Right lung (tissue), 2 donors: ENCODE measurements at regions not wholly inside any gene's neighbourhood (a gene's known extent, or its start where the extent isn't known, plus 50 kb on each side); places are given as distances from the start of the nearest gene placed in this dataset.

ENCODE experiments used
- DNase-seq, 2 donors: peaks; one replicate each; pipeline ENCODE4 v3.0.0-alpha.2; 2013

DNA sequence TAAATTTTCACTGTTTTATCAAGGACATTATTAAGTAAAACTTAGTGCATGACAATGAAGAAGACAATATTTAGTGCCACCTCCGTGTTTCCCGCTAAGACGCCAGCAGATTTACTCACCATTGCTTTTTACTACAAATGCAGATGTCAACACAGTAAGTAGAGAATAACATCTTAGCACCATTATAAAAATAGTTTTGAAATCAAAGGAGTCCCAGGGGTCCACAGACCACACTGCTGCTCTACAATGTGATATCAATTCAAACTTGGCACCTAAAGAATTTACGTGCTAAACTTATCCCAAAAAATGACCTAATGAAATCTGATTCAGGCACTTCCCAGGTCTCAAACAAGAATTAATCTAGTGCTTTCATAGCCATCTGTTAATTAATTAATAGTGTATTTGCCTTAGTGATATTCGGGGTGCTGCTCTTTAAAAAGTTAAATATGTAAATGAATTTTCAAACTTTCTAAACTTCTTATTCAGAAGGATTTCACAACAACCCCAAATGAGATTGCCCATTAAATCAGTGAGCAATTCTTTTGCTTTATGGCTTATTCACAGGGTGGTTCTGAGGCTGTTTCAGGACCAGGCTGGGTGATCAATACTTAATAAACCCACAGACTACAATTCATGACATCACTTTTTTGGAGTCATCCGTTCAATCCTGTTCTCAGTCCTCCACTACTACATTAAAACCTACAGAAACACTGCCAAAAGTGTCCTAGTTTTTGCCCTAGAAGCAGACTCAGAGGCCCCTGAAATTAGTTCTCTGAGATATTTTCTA is 161.3 kb upstream of the LMNTD1 start:
- DNase-seq: no peak

- no peak for DNase-seq
Observed at GRCh38 chr12:25715102-25715501, 162.0 kb upstream of the LMNTD1 start.

DNA sequence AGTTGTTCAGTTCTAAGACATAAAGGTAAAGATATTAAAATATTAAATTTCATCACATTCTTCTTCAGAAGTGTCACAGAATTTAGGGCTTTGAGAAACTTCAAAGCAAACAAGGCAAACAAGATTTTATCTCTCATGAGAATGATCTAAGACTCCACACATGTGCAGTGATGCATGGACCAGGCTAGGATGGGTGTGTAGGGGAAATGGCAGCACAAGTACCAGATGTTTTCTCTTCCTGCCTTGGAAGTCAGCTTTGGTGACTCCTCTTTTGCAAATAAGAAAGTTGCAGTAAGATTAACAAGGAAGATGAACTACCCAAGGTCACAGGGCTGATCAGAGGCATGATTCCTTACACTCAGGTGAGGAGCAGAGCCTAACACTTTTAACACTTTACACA is 163.8 kb upstream of the LMNTD1 start:
- DNase-seq: no peak

- no peak for DNase-seq
Observed at GRCh38 chr12:25717552-25717951, 164.5 kb upstream of the LMNTD1 start.

DNA sequence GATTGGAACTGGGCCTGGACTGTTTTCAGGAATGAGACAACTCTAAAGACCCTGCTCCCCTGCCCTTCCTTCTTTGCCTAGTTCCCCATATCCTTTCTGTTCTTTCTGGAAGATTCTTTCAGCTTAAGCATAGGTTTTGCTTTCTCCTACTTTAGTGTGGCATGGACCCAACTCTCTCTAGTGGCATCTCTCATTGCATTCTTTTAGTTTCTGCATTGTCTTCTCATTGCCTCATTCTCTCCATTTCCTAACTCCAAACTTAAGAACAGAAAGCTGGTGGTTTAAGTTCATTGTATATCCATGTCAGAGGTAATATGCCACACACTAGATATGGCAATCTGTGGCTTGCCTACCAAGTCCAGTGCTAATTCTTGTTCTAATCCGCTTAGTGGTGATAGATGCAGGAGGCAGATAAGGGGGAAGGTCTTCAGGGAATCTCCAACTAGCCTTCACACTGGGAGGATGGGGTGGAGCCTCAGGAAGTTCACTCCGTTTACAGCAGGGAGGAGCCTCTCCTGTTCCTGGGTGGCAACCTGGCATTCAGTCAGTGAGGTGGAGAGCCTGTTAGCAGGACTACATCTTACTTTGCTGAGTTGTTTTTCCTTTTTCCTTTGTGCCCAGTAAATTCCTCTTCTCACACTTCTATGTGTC is 165.1 kb upstream of the LMNTD1 start:
- DNase-seq: no peak

GRCh38 chr12:25719505-25719904 is 166.4 kb upstream of the LMNTD1 start:
- DNase-seq: no peak

DNA sequence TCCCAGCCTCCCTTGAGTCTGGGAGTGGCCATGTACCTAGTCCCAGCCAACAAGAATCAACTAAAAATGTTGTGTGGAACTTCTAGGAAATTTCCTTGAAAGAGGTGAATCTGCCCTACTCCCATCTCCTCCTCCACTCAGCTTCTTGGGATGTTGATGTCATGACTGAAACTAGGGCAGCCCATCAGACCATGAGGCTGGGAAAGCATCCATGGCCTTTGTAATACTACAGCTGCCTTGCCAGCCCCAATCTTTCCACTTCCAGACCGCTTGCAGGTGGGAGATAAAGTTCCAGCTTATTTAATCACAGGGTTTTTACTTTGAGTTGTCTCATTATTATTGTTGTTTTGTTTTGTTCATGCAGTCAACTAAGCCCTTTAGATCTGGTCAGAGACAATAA is 170.3 kb upstream of the LMNTD1 start:
- no peak for DNase-seq

DNA sequence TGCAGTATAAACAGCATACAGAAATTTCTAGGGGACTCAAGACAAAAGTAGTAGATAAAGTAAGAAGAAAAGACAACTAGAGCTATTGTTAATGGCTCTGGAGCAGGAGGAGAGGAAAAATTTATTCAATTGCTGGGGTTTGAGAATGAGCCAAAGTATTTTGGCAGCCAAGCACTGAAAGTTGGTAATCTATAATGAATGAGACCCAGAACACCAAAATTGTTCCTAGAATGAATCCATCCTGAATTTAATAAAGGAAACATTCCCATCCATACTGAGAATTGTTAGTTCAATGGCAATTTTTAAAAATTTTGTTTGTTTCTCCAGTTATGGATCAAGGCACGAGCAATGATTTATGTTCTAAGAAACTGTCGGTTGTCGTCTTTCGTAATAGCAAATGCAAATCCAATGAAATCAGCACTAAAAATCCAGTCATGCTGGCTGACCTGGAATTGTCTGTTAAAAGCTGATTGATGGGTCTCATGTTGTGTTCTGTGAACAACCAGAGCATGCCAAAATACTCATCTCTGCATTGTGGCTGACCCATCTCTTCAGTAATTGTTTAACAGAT is 170.9 kb upstream of the LMNTD1 start:
- DNase-seq: peak; percentile 37 to 43

- DNase-seq: no peak
Observed at GRCh38 chr12:25725470-25725869, 172.4 kb upstream of the LMNTD1 start.

GRCh38 chr12:25725931-25726330 is 172.8 kb upstream of the LMNTD1 start:
- DNase-seq: peak; percentile 48 to 49

DNA sequence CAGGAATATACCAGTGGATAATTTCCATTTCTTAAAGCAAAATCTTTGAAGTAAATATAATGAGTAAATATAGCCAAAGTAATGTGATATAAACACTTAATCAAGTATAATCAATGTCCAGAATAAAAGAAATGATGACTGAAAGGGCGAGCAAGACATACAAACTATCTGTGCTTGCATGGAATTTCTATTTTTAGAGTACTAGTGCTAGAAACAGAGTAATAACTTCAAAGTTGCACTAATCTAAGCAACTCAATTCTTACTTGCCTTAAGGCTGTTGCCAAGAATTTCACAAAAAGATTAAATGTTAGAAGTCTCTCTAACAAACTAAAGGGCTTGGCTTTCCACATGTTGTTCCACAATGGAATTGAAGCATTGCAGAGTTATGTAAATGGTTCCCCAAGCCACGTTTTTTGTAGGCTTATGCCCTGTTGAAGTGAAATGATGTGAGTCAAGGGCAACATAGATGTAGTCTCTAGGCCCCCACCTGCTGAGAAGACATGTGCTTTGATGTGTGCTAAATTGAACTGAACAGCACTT is 175.0 kb upstream of the LMNTD1 start:
- peak; percentile 44 to 58 for DNase-seq

- DNase-seq: no peak
Observed at GRCh38 chr12:25730489-25731349, 177.6 kb upstream of the LMNTD1 start.

- no peak for DNase-seq
Observed at GRCh38 chr12:25733541-25733940, 180.5 kb upstream of the LMNTD1 start.

DNA sequence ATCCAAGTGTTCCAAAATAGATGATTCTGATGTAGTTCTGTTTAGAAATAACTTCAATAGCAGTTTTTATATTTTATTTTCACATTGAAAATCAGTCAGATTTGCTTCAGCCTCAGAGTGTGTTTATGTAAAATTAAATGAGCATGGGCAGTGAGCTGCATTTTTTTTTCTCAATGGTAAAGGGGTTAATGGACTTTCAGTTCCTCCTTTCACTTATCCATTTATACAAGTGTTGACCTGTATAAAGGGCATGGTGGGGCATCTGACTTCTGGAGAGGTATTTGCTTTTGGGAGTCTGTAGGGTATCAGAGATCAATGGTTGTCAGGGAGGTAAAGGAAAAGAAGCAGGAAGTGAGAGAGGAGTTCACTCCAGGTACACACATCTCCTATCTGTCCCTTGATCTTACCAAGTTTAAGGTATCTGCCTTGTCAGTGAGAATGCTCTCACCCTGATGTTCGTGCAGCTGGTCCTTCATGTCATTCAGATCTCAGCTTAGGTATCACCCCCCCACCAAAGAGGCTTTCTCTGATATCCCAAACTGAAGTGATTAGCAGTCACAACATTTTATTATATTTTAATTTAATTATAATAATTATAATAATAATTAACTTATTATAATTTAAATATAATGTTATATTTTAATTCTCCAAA is 181.6 kb upstream of the LMNTD1 start:
- no peak for DNase-seq

- no peak for DNase-seq
Observed at GRCh38 chr12:25740617-25741016, 187.5 kb upstream of the LMNTD1 start.

DNA sequence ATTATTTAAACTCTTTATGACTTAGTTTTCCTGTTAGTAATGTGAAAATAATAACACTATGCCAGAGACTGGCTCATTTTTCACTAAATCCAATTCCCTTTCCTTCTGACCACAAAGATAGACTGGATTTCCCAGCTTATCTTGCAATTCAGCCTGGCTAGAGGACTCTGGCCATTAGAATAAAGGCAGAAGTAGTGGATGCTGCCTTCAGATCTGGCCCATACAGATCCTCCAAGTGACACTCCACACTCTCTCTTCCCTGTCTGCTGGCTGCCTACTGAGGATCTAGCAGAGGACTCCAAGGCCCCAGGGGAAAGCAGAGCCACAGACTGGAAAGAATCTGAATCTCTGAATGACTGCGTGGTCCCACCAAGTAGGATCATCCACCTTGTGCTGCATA is 188.8 kb upstream of the LMNTD1 start:
- DNase-seq: no peak

GRCh38 chr12:25743679-25744215 is 190.7 kb upstream of the LMNTD1 start:
- DNase-seq: no peak

DNA sequence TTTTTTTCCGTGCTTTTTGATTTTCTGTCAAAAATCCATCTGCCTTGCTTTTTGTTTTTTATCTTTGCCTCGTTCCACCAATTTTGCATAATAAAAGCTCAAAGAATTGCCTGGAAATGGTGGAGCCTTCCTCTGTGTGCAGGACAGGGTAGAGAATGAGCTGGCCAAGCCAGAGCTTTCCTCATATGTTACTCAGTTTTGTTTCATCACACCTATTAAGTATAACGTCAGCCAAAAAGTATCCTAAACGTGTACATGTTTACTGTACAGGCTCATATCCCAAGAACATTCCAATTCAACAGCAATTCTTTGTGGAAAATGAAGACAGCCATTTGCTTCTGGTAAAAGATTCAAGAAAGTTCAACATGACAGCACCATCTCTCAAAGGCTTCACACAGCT is 191.2 kb upstream of the LMNTD1 start:
- DNase-seq: no peak

DNA sequence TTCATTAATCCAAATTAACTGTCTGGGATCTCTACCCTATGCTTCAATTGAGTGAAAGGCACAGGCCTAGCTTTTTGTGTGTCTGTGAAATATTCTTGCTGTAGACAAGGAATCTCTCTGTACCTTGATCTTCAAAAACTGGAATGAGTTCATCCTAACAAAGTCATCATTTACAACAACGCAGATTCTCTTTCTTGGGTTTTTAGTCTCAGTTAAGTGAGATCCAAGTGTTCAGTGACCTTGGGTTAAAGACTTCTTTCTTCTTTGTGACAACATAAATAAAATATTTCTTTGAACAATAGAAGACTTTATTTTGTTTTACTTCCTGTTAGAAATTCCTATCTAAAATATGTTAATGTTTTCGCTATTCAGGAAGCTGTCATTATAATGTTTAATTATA is 192.2 kb upstream of the LMNTD1 start:
- DNase-seq: no peak

DNA sequence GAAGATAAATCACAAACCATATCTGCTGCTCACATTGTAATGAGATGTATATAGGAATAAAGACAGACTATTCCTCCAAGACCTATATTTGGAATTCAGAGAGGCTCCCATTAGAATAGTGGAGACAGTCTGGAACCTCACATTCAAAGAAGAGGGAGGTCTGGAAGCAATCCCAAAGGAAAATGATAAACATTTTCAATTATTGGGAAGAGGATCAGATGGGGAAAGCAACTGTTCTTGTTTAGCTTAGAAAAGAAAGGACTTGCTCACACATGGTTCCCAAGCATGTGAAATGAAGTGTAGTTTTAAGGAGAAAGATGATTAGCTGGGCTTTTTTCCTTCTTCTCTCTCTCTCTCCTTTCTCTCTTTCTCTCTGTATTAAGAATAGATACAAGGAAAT is 193.0 kb upstream of the LMNTD1 start:
- no peak for DNase-seq

GRCh38 chr12:25752710-25753309 is 199.7 kb upstream of the LMNTD1 start:
- DNase-seq: no peak
